Activated CD4-positive, alpha-beta T cell treated with anti-CD3 and anti-CD28 coated beads, Interleukin-2, Interleukin-4, amounts not matched to agents 100 ng/mL and 50 ng/mL, durations not matched to agents 16 hours and 8 hours (primary cell): ENCODE measurements at regions not wholly inside any gene's neighbourhood (a gene's known extent, or its start where the extent isn't known, plus 50 kb on each side); places are given as distances from the start of the nearest gene placed in this dataset.
"Not testable (repeated sequence)": the region's sequence is repeated elsewhere in the genome, so short reads cannot be mapped to it uniquely, and the experiment has no call there.

Experiments
- DNase-seq: peaks from one replicate; pipeline ENCODE4 v3.0.0-alpha.2; 2020; ENCODE audit warnings: low spot score

GRCh38 chr1:116185161-116185701, 74.0 kb downstream of the MAB21L3 start:
- DNase-seq = no peak

- DNase-seq = no peak
Observed at GRCh38 chr1:116189481-116189880, 78.3 kb downstream of the MAB21L3 start.

DNA sequence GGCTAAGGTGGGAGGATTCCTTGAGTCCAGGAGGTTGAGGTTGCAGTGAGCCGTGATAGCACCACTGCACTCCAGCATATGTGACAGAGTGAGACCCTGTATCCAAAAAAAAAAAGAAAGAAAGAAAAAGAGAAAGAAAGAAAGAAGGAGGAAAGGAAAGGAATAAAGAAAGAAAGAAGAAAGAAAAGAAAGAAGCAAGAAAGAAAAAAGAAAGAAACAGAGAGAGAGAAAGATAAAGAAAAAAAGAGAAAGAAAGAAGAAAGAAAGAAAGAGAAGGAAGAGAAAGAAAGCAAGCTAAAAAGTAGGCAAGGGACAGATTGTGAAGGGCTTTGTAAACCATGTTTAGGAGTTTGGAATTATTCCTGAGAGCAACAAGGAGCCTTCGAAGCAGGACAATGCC, 80.1 kb downstream of the MAB21L3 start:
- DNase-seq = no peak

- no peak for DNase-seq
Observed at GRCh38 chr1:116193768-116194167, 82.6 kb downstream of the MAB21L3 start.

DNA sequence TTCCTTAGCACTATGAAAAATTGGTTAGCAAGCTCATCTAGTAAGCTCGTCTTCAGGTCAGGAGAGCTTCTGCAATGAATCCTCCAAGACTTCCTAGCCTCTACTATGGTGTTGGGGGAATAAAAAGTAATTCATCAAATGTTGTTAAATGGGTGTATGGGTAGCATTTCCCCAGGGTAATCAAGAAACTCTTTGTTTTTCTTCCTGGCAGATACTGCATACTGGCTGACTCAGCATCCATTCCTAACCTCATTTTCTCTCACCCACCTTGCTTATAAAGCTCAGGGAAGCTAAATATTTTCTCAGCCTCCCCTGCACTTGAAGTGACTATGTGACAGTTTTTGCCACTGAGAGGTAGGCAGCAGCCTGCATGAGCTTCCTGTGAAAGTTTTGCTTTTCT, 83.4 kb downstream of the MAB21L3 start:
- no peak for DNase-seq

DNA sequence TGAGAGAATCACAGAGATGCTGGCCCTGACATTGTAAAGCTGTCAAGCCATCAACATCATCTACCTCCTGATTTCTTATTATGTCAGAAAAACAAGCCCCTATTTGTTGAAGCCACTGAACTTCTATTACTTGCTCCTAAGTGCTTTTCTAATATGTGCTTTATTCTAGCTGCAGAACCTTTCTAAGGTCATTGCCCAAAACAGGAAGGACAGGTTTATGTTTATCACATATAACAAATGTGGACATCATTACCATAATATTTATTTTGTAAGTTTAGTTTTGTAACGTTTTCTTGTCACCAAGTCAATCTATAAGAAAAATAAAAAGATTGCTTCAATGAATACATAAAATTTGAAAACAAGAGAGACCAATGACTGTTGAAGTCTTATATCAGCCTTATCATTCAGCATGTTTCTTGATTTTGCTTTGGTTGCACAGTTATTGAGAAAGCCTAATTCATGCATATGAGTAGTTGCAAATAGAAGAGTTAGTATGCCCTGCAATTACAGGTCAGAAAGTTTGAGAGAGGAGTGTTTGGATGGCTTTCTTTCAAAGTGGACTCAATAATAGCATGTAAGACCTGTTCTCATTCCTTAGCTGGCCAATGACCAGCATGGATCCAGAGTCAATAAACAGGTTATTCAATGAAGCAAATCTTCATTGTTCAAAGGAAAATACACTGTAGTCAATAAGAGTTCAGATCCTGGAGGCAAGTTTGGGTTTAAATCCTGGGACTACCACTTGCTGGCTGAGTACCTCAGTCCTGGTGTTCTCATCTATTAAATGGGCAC, 84.1 kb downstream of the MAB21L3 start:
- no peak for DNase-seq

DNA sequence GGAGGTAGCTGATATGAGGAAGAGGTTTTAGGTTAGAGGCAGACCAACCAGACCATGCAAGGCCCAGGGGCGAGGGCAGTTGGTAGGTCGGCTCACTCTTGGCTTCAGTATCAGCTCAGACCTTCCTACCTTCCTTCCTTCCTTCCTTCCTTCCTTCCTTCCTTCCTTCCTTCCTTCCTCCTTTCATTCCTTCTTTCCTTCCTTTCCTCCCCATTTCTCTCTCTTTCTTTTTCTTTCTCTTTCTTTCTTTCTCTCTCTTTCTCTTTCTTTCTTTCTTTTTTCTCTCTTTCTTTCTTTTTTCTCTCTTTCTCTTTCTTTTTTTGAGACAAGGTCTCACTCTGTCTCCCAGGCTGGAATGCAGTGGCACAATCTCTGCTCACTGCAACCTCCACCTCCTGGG, 89.1 kb downstream of the MAB21L3 start:
- not testable (repeated sequence) for DNase-seq

GRCh38 chr1:116201911-116202310, 90.7 kb downstream of the MAB21L3 start:
- no peak for DNase-seq

DNA sequence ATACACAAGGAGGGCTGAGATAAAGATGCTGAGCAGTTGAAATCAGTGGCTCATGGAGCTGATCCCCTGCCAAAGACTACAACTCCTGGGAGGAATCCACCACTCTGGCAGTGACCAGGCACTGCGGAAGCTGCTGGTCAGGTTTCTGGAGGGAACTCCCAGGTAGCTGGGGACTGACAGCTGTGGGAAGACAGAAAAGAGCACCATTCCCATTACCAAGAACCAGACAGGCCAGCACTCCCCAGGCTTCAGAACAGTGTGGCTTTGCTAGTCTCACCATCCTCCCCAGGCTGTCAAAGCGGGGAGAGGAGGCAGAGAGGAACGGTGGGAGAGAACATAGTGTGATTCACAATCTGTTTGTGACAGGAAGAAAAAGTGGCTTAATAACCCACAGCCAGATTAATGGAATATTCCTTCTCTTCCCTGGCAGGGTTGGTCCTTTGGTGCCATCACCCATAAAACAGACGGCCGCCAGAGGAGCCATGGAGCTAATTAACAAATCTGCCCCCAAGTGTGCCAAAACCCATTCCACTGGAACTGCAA, 92.1 kb downstream of the MAB21L3 start:
- DNase-seq = no peak

DNA sequence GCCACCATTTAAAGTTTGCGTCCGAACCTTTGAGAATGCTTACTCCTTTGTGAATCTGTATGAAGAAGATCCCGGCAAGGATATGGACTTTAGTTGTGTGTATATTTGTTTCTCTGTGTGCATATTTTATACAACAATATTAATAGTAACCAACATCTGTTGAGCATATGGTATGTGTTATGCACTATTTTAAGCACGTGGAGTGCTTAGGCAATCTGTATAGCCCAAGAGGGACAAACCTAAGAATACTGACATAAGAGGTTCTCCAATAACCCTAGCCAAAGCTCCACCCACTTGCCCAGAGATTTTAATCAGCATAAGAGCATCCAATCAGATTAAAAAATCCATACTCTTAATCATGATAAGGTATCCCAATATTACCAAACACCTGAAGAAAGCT, 92.7 kb downstream of the MAB21L3 start:
- DNase-seq = no peak

DNA sequence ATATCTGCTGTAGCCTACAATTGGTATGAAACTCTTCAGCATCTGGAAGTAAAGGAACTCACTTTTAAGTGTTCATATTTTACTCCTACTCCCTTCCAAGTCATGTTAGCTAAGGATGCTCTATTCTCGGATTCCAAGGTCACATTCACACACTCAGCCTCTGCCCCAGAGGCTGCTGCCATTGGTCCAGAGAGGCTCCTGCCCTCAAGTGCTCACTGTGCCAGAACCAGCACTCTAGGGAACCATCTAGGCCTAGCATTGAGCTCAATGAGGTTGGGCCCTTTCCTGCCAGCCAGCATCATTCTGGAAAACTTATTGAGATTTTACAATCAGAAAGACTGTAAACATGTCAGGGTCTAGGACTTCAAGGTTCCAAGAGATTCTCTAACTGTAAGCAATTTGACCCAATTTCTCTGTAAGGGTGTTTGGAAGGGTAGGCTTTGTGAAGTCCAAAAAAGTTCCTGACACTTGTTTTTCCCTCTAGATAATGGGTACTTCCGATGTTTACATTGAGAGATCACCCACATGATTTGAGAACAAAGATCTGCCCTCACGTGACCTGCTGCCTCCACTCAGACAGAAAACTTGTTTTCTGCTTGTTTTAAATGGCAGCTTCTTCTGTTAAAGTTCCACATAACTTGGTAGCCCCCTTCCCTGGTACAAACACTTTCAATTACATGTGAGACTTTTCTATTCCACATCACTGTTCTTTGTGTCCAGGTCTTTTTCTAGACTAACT, 94.9 kb downstream of the MAB21L3 start:
- no peak for DNase-seq

DNA sequence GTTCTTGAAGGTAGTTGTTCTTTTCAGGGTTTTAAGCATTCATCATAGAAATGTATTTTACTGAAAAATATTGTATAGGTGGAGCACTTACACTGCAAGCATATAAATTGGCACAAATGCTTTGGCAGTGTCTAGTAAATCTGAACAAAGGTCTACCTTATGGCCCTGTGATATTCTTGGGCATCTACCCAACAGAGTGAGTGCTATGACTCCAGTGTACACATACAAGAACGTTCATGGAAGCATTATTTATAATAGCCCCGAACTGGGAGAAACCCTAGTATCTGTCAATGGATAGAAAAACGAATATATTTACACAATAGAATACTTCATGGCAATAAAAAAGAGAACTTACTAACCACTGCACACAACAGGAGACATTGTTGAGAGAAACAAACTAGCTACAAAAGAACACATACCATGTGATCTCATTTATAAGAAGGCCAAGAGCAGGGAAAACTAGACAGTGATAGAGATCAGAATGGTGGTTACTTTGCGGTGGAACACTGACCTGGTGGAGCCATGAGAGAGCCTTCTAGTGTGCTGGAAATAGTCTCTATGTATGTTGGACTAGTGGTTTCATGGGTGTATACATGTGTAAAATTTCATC, 96.0 kb downstream of the MAB21L3 start:
- DNase-seq = no peak

- no peak for DNase-seq
Observed at GRCh38 chr1:116208136-116208535, 96.9 kb downstream of the MAB21L3 start.

GRCh38 chr1:116211294-116211693, 100.1 kb downstream of the MAB21L3 start:
- DNase-seq = no peak

GRCh38 chr1:116218922-116219321, 107.7 kb downstream of the MAB21L3 start:
- no peak for DNase-seq

DNA sequence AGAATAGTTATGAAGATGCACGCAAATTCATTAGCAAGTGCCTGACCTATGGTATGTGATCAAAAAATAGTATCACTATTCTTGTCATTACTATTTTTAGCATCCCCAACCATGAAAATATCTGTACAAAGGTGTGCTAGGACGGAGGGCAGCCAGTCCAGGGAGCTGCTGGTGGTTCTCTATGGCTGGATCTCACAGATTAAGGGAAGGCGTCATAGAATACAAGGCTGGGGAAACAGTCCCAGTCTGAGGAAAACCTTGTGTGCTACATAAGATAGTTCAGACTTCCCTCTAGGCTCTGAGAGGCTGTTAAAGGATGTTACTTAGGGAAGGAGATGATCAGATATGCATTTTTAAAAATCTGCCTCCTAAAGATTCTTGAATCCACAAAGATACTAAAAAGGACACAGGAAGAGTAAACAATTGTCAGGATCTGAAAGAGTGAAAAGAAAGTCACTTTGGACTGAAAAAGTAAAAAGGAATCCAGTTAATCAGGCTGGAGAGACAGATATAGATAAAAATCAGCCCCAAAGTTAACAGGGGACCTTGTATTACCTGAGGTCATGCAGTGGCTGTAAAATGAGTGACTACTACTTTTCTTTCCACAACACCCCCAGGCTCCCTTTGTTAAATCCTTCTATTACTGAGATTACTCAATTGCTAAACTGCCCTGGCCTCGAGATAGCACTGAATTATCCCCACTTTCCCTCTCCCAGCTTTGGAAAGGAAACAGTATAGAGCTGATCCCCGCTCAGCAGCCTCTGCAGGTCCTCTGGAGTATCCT, 108.6 kb downstream of the MAB21L3 start:
- no peak for DNase-seq

DNA sequence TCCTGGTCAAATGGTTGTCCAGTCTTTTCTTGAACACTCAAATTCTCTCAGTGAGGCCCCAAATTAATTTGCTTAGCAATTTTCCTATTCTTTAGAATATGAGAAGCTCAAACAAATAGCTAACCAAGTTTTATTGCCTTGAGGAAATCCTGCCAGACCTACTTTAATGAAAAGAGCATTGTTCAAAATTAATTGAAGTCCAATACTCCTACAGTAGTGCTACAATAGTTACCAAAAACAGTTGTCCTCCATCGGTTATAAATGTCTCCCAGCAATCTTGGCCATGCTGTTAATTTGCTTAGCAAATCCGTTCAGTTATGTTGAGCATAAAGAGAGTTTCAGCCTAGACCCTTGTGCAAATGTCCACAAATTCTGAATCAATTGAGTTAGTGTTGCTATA, 112.9 kb downstream of the MAB21L3 start:
- DNase-seq = no peak

DNA sequence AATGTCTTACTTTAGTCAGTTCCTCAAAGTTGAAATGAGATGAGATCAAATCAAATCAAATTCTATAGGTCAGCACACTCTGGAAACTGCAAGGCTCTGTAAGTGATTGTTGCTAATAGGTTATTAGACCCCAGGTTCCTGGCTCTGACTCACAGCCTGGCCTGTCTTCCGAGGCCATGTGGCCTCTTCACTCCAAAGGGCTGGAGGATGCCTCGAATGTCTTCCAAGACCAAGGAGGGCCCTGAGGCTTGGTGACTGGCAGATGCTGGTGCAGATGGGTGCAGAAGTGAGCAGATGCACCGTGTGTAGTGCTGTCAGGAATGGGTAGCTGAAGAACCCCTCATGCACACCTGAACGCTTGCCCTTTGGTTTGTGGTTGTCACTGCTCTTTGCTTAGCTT, 113.4 kb downstream of the MAB21L3 start:
- no peak for DNase-seq

DNA sequence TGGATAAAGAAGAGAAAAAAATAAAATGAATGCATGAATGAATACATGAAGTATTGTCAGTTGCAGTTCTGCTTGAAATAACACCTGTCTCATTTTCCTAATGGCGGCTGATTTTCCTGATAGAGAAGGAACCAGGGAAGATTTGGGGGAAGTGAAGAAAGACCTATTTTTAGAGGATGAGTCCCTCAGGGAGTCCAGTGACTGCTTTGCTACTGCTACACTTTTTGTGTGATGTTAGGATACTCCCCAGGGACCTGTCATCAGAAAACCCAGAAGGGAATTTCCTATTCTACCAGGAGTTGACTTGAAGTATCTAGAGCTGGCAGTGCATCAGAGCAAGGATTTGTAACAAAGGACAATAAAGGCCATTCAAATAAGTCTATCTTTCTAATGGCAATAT, 114.8 kb downstream of the MAB21L3 start:
- DNase-seq = no peak

DNA sequence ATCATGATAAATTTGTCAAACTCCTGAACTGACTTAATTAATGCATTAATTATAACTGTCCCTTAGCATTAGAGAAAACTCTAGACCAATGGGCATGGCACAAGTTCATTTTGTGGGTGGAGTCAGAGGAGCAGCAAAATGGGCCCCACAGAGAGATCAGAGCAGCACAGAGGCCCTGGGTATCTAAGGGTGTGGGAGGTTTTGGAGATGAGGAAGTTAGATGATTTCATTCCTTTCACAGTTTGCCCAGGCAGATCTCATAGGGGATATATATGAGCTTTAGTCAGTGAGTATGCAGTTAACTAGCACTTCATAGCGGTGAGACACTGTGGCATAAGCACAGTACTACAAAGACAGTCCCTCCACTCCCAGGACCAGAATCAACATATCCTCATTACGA, 117.3 kb downstream of the MAB21L3 start:
- no peak for DNase-seq

DNA sequence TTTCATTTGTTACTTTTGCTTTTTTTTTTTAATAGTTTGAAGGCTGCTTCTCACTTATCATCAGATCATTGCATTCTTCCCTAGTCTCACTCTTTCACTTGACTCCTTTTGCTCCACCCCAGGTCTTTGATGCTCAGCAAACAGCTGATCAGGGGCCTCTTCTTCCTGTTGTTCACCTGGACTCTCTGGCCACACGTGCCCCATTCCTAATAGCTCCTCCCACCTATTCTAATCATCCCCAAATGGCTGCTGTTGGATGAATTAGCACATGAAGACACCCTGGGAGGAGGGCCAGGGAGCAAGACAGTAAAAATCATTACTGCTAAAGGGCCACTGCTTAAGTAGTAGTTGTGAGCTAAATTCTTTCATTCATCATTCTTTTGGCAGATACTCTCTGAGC, 119.5 kb downstream of the MAB21L3 start:
- no peak for DNase-seq

- DNase-seq = no peak
Observed at GRCh38 chr1:116231752-116232151, 120.6 kb downstream of the MAB21L3 start.
